Body of pancreas (tissue), 4 donors: ENCODE measurements at regions not wholly inside any gene's neighbourhood (a gene's known extent, or its start where the extent isn't known, plus 50 kb on each side); places are given as distances from the start of the nearest gene placed in this dataset.

Source experiments
- CTCF ChIP-seq, 7 experiments: fragments of 450-650 bp in 4 of 7; fragments of 200-600 bp in 3 of 7; sonication (generic) in 3 of 7; IDR thresholded peaks; one replicate each; pipeline ENCODE4 v1.5.1; 2016 to 2019; ENCODE audit warnings: antibody characterized with exemption in 7 of 7
- POLR2A ChIP-seq, 3 donors: fragments of 450-650 bp; IDR thresholded peaks; one replicate each; pipeline ENCODE4 v1.6.1; 2016; ENCODE audit warnings: antibody characterized with exemption in 3 of 3, mild to moderate bottlenecking in 2 of 3

- no peak for TF ChIP-seq CTCF (IDR thresholded peaks at IDR 0.05)
- TF ChIP-seq POLR2A (IDR thresholded peaks at IDR 0.05) = no peak
Observed at GRCh38 chr10:130858626-130859025, 452.9 kb downstream of the TCERG1L start.
